Keratinocyte (primary cell): ENCODE measurements at regions not wholly inside any gene's neighbourhood (a gene's known extent, or its start where the extent isn't known, plus 50 kb on each side); places are given as distances from the start of the nearest gene placed in this dataset.

Experiments
- CTCF ChIP-seq, 3 experiments: IDR thresholded peaks in 1 of 3; conservative IDR thresholded peaks in 1 of 3; optimal IDR thresholded peaks in 1 of 3; 2 replicates in 2 of 3; 3 replicates in 1 of 3; pipeline versions ENCODE3 to v1.5.1; 2011; ENCODE audit warnings: low read length in 3 of 3, mild to moderate bottlenecking in 3 of 3, moderate library complexity in 2 of 3, control low read depth in 1 of 3, inconsistent platforms in 1 of 3; ENCODE audit not compliant: insufficient read depth in 2 of 3; ENCODE audit errors: extremely low read depth in 1 of 3
- EZH2 ChIP-seq: IDR thresholded peaks from one replicate; pipeline ENCODE4 v1.6.1; 2012; ENCODE audit warnings: inconsistent platforms, mild to moderate bottlenecking, low read length, moderate library complexity

DNA sequence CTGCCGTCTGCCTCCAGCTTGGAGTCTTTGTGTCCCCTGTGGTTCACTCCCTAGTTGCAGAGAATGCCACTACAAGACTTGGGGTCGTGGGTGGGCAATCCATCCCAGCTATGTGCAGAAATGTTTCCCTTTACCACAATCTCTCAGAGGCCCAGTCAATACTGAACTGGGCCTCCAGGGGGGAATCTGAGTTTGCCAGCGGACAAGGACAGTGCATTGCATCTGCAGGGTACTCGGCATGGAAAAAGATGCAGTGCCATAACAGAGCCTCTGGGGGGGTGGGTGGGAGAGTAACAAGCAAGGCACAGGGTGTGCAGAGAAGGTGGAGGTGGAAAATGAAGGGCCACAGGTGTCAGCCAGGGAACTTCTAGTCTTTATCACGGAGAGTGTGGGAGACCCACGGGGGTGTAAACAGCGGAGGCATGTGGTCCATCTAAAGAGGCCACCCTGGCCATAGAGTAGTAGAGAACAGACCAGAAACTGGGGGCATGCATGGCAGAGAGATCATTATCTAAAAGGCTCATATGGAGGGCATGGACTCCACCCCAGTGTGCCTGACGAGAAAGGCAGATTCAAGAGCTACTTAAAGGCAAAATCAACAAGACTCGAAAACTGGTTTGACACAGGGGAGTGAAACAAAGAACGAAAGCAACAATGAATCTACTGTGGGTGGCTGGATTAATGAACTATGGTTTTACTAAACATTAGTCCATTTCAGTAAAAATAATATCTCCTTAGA, 182.4 kb downstream of the ANXA2 start:
- TF ChIP-seq CTCF (optimal IDR thresholded peaks at IDR 0.05 in 1 of 3, IDR thresholded peaks at IDR 0.05 in 1 of 3, conservative IDR thresholded peaks at IDR 0.05 in 1 of 3; ENCODE audit: extremely low read depth in 1 of 3, insufficient read depth in 2 of 3, low read length in 3 of 3) (no peak), EZH2 (no peak)
